CD4-positive, alpha-beta T cell (primary cell): ENCODE measurements at regions not wholly inside any gene's neighbourhood (a gene's known extent, or its start where the extent isn't known, plus 50 kb on each side); places are given as distances from the start of the nearest gene placed in this dataset.

Source experiments
- ATAC-seq: fragments of 200-7000 bp; cut with Tn5 transposase; one replicate; pipeline ENCODE4 v1.10.0; 2022; ENCODE audit warnings: mild to moderate bottlenecking; ENCODE audit not compliant: poor library complexity
- CTCF ChIA-PET: fragments of 350-600 bp; sonication (Branson Sonifier 250); formaldehyde crosslinking; loops from one replicate; lab custom pipeline; 2021; ENCODE audit warnings: antibody characterized with exemption, inconsistent platforms; lab: Charles Lee
- POLR2A ChIA-PET: fragments of 350-600 bp; sonication (Branson Sonifier 250); formaldehyde crosslinking; loops from one replicate; lab custom pipeline; 2021; ENCODE audit warnings: antibody characterized with exemption, inconsistent platforms; lab: Charles Lee
- DNase-seq, 14 experiments: peaks; one replicate each; pipeline ENCODE4 v3.0.0-alpha.2; 2013 to 2020; ENCODE audit warnings: mixed read lengths in 2 of 14
- H3K27ac ChIP-seq, 2 donors: one replicate each; pipeline versions ENCODE4 v1.5.1 to v1.7.0; 2013; ENCODE audit warnings: low read length in 2 of 2, low read depth in 1 of 2, mild to moderate bottlenecking in 1 of 2
- H3K27me3 ChIP-seq, 2 experiments: 1 replicate in 1 of 2; 2 replicates in 1 of 2; pipeline versions ENCODE4 v1.6.1 to v1.7.0; 2013; ENCODE audit warnings: low read length in 2 of 2, control low read depth in 1 of 2, mild to moderate bottlenecking in 1 of 2, moderate library complexity in 1 of 2; ENCODE audit not compliant: insufficient read depth in 2 of 2, control insufficient read depth in 1 of 2
- H3K36me3 ChIP-seq: one replicate; pipeline ENCODE4 v1.6.1; 2013; ENCODE audit warnings: low read length, control low read depth; ENCODE audit not compliant: insufficient read depth
- H3K4me1 ChIP-seq: one replicate; pipeline ENCODE4 v1.6.1; 2013; ENCODE audit warnings: low read length, control low read depth; ENCODE audit not compliant: insufficient read depth
- H3K4me3 ChIP-seq: one replicate; pipeline ENCODE4 v1.5.1; 2013; ENCODE audit warnings: mild to moderate bottlenecking, low read length, moderate library complexity
- H3K9me3 ChIP-seq, 2 experiments: 1 replicate in 1 of 2; 2 replicates in 1 of 2; pipeline versions ENCODE4 v1.6.1 to v1.7.0; 2013; ENCODE audit warnings: low read length in 2 of 2, mild to moderate bottlenecking in 2 of 2, control low read depth in 1 of 2, moderate library complexity in 1 of 2; ENCODE audit not compliant: control insufficient read depth in 1 of 2, insufficient read depth in 1 of 2
- H3K27ac Mint-ChIP-seq: one replicate; pipeline ENCODE4 v1.8.0; 2020; ENCODE audit warnings: mixed read lengths
- H3K27me3 Mint-ChIP-seq: one replicate; pipeline ENCODE4 v1.8.0; 2021; ENCODE audit warnings: mixed read lengths
- H3K36me3 Mint-ChIP-seq: one replicate; pipeline ENCODE4 v1.8.0; 2021; ENCODE audit warnings: low read depth, mixed read lengths
- H3K4me1 Mint-ChIP-seq: one replicate; pipeline ENCODE4 v1.8.0; 2021; ENCODE audit warnings: low read depth, mixed read lengths
- H3K4me3 Mint-ChIP-seq: one replicate; pipeline ENCODE4 v1.8.0; 2020; ENCODE audit warnings: mild to moderate bottlenecking, mixed read lengths
- H3K9me3 Mint-ChIP-seq: one replicate; pipeline ENCODE4 v1.8.0; 2020; ENCODE audit warnings: mixed read lengths
- intact Hi-C, 2 experiments: fragments of 100-400 bp; cut with DNase I in 1 of 2; cut with micrococcal nuclease in 1 of 2; formaldehyde crosslinking; loops; one replicate each; pipeline versions ENCODE4 v1.15.1 to v1.9.0; 2023 to 2025; cut with DNase I, micrococcal nuclease
- TF ChIP-seq, protein P1 (sequence below): fragments of 200-600 bp; IDR thresholded peaks from one replicate; pipeline ENCODE4 v1.8.0; 2022; ENCODE audit warnings: antibody characterized with exemption, mild to moderate bottlenecking

GRCh38 chr1:59169703-59170102 is 127.2 kb upstream of the FGGY start:
- H3K4me3 Mint-ChIP-seq, result no peak overlapping the region
- intact Hi-C loops, result no loop called here
- peaks cover 28% of the 10 kb centered on the region for H3K27me3 Mint-ChIP-seq
- no peak for DNase-seq
- H3K27ac Mint-ChIP-seq, result no peak overlapping the region
- H3K27ac ChIP-seq, result no peak overlapping the region
- no peaks in the 10 kb centered on the region for H3K36me3 ChIP-seq
- H3K4me3 ChIP-seq, result no peak overlapping the region
- TF ChIP-seq, protein P1, sequence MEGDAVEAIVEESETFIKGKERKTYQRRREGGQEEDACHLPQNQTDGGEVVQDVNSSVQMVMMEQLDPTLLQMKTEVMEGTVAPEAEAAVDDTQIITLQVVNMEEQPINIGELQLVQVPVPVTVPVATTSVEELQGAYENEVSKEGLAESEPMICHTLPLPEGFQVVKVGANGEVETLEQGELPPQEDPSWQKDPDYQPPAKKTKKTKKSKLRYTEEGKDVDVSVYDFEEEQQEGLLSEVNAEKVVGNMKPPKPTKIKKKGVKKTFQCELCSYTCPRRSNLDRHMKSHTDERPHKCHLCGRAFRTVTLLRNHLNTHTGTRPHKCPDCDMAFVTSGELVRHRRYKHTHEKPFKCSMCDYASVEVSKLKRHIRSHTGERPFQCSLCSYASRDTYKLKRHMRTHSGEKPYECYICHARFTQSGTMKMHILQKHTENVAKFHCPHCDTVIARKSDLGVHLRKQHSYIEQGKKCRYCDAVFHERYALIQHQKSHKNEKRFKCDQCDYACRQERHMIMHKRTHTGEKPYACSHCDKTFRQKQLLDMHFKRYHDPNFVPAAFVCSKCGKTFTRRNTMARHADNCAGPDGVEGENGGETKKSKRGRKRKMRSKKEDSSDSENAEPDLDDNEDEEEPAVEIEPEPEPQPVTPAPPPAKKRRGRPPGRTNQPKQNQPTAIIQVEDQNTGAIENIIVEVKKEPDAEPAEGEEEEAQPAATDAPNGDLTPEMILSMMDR, result no peak
- POLR2A ChIA-PET, result no interaction called here
- ATAC-seq, result no peak
- CTCF ChIA-PET, result no interaction called here
- no peaks in the 10 kb centered on the region for H3K4me1 Mint-ChIP-seq
- H3K4me1 ChIP-seq, result no peaks in the 10 kb centered on the region
- H3K9me3 ChIP-seq, result no peaks in the 10 kb centered on the region
- no peaks in the 10 kb centered on the region for H3K9me3 Mint-ChIP-seq
- H3K27me3 ChIP-seq, result no peaks in the 10 kb centered on the region
- no peaks in the 10 kb centered on the region for H3K36me3 Mint-ChIP-seq

DNA sequence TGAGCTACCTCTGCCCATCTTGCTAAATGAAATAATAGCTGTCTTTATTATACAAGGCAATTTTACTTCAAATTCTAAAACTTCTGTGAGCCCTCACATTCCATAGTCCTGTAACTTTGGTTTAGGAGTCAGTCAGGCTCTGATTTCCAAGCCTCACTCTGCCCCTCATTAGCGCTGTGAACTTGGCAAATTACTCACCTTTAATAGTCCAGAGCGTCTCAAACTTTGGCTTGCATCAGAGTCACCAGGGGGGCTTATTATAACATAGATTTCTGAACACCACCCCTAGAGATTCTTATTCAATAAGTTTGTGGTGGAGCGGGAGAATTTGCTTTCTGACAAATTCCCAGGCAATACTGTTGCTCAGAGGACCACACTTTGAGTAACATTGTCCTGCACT is 126.2 kb upstream of the FGGY start:
- peaks cover 19% of the 10 kb centered on the region for H3K27me3 Mint-ChIP-seq
- no peaks in the 10 kb centered on the region for H3K36me3 Mint-ChIP-seq
- no peaks in the 10 kb centered on the region for H3K4me1 Mint-ChIP-seq
- H3K4me3 ChIP-seq, result no peak overlapping the region
- ChIA-PET CTCF (no interaction called here), POLR2A (no interaction called here)
- TF ChIP-seq, protein P1, result no peak
- H3K4me3 Mint-ChIP-seq, result no peak overlapping the region
- H3K27ac ChIP-seq, result no peak overlapping the region
- intact Hi-C loops, result no loop called here
- DNase-seq, result no peak
- no peak for ATAC-seq
- no peaks in the 10 kb centered on the region for H3K4me1 ChIP-seq
- no peaks in the 10 kb centered on the region for H3K9me3 ChIP-seq
- no peak overlapping the region for H3K27ac Mint-ChIP-seq
- no peaks in the 10 kb centered on the region for H3K9me3 Mint-ChIP-seq
- no peaks in the 10 kb centered on the region for H3K36me3 ChIP-seq
- no peaks in the 10 kb centered on the region for H3K27me3 ChIP-seq

GRCh38 chr1:59171788-59172187 is 125.1 kb upstream of the FGGY start:
- H3K27me3 Mint-ChIP-seq, result peaks cover 8% of the 10 kb centered on the region

More at GRCh38 chr1:59171788-59172187, 125.1 kb upstream of the FGGY start:
- TF ChIP-seq, protein P1, result no peak
- Histone ChIP-seq H3K36me3 (no peaks in the 10 kb centered on the region), H3K27ac (no peak overlapping the region), H3K9me3 (no peaks in the 10 kb centered on the region), H3K4me1 (no peaks in the 10 kb centered on the region), H3K4me3 (no peak overlapping the region), H3K27me3 (no peaks in the 10 kb centered on the region)
- Mint-ChIP-seq H3K4me1 (no peaks in the 10 kb centered on the region), H3K9me3 (no peaks in the 10 kb centered on the region), H3K27ac (no peak overlapping the region), H3K4me3 (no peak overlapping the region), H3K36me3 (no peaks in the 10 kb centered on the region)
- ChIA-PET CTCF (no interaction called here), POLR2A (no interaction called here)
- no peak for DNase-seq
- intact Hi-C loops, result no loop called here
- no peak for ATAC-seq
